ENCODE measurements at regions not wholly inside any gene's neighbourhood (a gene's known extent, or its start where the extent isn't known, plus 50 kb on each side); places are given as distances from the start of the nearest gene placed in this dataset.

DNA sequence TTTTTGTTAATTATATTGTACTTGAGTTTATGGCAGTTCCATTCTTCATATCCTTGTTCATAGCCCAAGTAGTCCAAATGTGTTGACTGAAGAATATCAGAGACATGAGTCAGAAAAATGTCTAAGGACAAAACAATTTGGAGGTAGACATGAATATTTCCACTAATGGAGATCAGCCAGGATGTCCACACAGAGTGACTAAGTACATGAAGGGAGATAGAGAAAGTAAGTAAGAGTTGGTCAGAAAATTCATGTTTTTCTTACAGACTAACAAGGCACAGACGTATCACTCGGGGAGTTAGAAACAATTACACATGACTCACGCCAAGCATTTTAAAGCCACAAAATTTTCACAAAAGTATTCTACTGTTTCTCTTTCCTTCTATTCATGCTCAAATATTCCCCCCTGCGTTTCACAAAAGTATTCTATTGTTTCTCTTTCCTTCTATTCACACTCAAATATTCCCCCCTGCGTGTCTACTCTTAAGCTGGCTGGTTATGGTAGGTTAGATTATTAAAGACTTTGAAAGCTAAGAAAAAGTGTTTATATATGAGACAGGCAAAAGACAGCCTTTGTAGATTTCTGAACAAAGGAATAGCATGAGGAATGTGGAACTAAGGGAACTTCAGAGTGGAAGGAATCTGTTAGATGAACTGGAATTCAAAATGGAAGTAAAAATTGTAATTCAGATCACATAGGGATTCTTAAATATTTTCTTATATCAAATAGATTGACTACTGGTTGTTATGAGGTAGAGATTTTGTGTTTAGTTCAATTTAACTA, 648.7 kb upstream of the CCDC54 start:
- DNase-seq (ENCODE audit: low read depth in 2 of 3, low spot score in 2 of 3): no peak

DNA sequence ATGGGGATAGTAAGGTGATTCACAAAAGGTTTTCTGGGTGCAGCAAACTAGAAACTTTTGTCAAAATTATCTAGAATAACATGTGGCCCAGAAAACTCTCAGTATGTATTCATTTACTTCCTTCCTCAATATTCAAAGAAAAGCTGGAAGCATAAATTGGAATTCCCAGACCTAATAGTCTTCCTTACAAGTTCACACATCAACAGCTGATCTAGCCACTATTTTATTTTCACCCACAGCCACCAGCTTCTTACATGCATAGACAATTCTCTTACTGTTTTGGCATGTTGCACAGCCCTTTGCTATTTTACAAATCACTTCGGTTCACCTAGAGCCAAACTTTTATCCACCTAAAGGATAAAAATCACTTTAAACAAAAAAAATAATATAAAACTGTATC, 647.8 kb upstream of the CCDC54 start:
- no peak for DNase-seq (ENCODE audit: low read depth in 2 of 3, low spot score in 2 of 3)

DNA sequence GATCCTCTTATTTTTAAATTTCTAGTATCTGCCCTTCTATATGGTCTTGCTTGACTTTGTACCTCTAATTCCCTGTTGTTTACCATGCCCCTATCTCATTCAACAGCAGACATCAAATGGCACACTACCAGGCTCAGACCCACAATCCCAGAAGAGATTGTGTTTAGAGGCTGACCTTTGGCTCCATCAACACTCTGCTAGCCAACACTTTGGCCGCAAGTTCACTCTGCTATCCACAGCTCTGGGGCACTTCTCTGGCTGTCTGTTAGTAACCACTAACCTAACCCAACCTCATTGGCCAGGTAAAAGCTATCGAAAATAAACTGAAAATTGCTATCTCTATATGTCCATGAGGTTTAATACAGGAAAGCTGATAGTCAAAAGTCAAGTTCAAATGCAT, 646.0 kb upstream of the CCDC54 start:
- DNase-seq (ENCODE audit: low read depth in 2 of 3, low spot score in 2 of 3): no peak

DNA sequence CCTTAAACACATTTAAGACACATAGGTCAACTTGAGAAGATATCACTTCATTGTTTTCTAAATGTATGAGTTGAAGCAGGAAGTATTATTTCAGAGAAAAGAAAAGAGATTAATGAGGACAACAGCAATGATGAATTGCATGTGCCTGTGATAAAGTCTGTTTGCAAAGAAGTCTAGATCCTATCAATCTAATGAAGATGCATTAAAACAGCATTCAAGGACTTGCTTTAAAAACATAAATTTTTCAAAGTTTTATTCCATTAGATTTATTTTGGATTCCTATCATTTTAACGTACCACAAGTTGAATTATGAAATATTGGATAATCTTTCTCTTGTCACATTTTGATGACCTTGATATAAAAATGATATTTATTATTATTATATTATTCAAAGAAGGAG, 642.5 kb upstream of the CCDC54 start:
- no peak for DNase-seq (ENCODE audit: low read depth in 2 of 3, low spot score in 2 of 3)

DNA sequence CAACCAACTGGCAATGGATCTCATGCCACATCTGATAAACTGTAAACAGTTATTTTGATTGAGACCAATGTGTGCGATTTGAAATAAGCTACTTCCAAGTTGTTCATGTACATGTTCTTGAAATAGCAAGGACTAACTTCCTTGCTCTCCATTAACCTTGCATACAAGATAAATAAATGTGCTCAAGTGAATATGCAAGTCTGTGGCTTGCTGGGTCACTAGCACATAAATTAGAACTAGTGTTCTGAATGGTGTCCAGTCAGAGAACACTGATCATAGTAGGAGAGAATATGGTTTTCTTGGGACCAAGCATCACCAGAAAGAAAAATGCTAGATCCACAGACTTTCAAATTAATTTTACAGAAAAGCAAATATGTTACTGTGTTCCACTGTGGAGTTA, 640.0 kb upstream of the CCDC54 start:
- DNase-seq (ENCODE audit: low read depth in 2 of 3, low spot score in 2 of 3): no peak

DNA sequence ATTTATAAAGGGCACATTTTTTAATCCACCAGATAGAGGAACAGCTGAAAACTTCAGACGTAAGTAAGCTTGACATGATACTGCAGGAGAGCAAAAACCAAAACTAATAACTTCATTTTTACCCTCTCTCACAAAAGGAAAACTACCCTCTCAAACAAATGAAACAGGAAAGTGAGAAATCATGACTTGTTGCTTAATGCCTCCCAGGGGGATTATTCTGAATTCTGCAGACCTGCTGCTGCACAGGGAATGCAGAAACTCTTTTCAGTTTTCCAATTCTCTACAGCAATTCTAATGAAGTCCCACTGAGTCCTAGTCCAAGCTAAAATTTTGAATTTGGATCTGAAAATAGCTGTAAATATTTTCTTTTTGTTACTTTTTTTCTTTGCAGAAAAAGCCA, 637.1 kb upstream of the CCDC54 start:
- no peak for DNase-seq (ENCODE audit: low read depth in 2 of 3, low spot score in 2 of 3)

DNA sequence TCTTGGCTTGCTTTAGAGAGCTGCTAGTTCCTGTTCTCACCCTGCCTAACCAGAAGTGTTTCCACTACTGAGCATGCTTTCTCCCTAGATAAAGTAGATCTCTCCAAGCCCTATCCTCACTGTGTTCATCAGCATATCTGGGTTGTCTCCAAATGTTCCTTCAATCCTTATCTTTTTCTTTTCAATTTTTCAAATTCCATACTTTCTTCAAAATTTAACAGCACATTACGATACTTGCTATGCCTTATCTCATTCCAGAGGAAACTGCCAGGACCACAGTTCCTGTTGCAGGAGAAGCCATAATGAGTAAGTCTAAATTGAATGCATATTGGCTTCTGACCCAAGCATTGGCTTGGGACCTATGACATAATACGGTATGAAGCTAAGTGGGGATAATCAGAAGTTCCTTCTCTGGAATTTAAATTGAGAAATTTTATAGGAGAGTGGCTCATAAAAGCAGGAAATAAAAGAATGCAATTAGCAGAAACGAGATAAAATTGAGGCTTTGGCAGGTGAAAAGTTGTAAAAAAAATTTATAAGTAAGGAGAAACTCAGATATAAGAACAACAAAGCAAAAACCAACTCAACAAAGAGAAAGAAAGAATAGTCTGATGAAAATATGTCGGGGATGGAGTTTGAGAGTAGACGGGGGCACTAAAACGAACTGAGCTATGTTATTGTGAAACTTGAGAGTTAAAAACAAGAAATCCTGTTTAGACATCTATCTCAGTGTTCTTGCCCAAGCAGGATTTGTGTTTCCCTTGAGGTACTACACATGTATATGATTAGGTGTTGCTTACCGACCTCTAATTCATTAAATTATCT, 631.7 kb upstream of the CCDC54 start:
- DNase-seq (ENCODE audit: low read depth in 2 of 3, low spot score in 2 of 3): no peak

DNA sequence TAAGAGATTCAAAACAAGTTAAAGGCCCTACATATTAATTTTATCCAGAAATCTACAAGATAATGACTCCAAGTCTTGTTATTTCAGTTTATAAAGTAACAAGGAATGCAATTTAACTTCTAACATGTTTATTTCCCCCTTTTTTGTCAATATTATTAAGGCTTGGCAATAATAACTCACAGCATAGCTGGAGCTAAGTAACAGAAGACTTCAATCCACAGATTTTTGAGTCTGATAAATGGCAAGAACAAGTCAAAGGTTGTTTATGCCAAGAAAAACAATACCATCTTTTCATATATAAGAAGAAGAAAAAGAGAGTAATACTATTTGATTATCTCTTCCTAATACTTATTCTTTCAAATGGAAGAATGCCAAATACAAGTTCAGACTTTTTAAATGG, 631.0 kb upstream of the CCDC54 start:
- no peak for DNase-seq (ENCODE audit: low read depth in 2 of 3, low spot score in 2 of 3)

DNA sequence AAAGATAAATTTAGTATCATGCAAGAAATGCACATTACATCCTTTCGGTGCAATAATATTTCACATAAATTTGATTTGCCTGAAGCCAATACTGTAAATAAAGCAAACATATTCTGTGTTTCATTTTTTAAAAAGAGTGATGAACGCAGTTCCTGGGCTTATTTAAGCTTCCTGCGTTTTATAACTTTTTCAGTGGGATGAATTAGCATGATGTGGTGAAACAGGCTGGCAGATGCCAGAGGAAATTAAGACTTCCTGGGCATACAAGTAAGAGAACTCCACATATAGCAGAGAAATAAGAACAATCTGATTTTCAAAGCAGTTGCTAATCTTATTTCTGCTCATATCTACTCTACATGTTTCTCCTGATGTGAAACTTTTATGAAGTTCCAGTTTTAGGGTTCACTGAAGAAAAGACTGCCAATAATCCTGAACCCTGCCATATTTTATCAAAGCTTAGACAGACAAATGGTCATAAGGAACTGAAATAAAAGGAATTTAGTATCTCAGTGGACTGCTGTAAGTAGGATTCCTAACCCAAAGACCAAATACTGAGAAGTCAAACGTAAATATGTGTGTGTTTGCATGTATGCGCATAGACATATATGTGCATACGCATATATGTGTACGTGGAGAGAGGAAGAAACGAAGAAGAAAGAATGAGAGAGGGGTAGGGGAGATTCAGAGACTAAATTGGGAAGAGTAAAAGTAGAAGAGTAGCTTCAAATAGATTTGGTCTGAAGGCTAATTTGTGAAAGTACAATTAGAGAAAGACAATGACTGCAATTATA, 628.6 kb upstream of the CCDC54 start:
- no peak for DNase-seq (ENCODE audit: low read depth in 2 of 3, low spot score in 2 of 3)

DNA sequence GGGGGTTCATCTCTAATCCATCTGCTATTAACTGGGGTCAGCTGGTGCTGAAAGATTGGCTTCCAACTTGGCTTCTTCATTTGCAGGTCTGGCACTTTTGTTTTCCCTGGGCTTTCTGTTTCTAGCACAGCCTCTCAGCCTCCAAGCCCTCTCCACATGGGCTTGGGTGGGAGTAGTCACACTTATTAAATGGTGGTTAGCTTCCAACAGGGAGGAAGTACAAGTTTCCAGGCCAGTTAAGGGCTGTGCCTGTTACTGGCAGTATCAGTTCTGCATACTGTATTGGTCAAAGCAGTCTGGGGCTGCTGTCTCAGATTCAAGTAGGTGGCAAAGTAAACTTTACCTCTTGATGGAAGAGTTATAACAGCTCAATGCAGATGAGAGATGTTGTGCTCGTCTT, 627.1 kb upstream of the CCDC54 start:
- DNase-seq (ENCODE audit: low read depth in 2 of 3, low spot score in 2 of 3): no peak

DNA sequence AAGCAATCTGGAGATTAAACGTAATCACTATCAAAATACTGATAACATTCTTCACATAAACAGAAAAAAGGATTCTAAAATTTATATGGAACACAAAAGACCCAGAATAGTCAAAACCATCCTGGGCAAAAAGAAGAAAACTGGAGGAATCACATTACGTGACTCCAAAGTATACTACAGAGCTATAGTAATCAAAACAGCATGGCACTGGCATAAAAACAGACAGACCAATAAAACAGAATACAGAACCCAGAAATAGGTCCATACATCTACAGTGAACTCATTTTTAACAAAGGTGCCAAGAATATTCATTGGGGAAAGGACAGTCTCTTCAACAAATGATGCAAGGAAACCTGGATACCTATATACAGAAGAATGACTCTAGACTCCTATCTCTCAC, 621.9 kb upstream of the CCDC54 start:
- DNase-seq (ENCODE audit: low read depth in 2 of 3, low spot score in 2 of 3): no peak

DNA sequence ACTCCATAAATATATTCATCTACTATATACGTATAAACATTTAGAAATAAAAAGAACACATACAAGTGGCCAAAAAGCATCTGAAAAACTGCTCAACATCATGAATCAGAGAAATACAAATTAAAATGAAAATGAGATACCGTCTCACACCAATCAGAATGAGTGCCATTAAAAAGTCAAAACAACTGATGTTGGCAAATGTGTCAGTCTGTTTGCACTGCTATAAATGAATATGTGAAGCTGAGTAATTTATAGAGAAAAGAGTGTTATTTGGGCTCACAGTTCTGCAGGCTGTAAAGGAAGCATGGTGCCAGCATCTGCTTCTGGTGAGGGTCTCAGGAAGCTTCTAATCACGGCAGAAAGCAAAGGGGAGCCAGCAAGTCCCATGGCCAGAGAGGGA, 620.3 kb upstream of the CCDC54 start:
- no peak for DNase-seq (ENCODE audit: low read depth in 2 of 3, low spot score in 2 of 3)

DNA sequence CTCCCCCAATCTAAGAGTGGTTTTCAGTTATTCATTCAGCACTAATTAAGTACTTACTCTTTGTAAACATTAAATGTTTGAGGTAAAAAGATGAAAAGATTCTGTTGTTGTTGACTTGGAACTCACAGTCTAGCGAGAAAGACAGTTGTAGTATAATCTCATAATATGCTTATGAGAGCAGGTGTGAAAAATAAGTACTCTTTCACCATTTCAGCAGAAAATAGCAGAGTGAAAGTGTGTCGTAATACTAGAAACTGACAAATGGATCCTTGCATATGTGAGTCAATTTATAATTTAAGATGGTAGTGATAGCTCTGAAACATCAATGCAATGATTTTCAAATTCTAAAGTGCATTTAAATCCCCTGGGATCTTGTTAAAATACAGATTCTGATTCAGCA, 618.8 kb upstream of the CCDC54 start:
- DNase-seq (ENCODE audit: low read depth in 2 of 3, low spot score in 2 of 3): no peak

DNA sequence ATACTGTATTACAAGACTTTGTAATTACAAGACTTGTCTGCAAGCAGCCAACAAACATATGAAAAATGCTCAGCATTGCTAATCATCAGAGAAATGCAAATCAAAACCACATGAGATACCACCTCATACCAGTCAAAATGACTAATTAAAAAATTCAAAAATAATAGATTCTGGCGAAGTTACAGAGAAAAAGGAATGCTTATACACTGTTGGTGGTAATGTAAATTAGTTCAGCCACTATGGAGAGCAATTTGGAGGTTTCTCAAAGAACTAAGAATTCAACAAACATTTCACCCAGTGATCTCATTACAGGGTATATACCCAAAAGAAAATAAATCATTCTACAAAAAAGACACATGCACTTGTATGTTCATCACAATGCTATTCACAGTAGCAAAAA, 617.5 kb upstream of the CCDC54 start:
- no peak for DNase-seq (ENCODE audit: low read depth in 2 of 3, low spot score in 2 of 3)

DNA sequence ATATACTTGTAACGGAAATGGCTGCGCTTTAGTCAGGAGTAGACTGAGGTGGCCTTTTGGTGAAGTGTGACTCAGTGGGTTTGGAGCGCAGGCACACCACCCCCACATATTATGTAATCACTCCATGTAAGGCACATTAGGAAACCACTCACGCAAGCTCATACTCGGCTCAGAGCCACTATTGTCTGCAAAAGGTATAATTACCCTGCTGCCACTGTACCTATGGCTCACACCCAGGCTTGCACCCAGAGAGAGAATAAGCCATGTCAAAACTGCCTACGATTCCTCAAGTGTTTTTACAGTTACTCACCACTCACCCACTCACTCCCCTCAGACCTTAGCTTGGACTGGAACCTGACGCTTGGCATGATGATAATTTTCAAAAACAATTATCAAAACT, 611.9 kb upstream of the CCDC54 start:
- DNase-seq (ENCODE audit: low read depth in 2 of 3, low spot score in 2 of 3): no peak

DNA sequence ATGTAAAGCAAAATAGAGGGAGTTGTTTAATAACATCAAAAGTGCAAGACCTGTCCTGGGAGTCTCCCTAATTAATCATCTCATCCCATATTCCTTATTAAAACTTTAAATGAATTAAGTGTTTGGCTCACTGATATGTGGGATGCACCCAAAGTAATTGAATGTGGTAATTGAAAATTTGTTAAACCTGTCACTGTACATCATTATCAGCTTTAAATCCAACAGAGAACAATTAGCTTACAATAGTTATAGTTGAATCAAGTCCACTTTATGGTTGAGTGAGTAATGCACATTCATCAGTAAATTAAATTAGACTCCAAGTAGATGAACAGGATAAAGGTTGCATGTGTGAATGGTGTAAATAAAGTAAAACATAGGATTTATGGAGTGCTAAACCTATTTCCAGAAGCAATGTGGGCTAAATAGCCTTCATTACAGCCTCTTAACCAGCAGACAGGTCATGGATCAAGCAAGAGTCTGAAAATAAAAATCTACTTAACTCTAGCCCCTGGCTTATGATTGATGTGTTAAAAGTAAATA, 608.2 kb upstream of the CCDC54 start:
- DNase-seq (ENCODE audit: low read depth in 2 of 3, low spot score in 2 of 3): no peak

DNA sequence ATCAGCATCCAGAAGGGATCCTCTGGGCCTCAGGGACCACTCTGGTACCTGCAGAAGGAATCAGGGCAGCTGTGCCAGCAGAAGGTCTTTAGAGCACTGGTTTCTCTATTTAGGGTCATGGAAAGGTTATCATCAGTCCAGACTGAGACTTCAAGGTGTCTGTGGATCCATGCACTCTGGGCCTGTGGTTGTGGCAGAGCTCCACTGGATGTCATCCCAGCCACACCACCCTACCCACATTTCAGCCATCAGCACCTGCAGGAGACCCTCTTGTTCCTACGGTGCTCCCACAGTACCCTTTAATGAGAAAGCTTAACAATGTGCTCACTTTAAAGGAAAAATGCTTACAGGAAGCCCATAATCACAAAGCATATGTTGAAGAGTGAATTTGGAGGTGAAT, 603.4 kb upstream of the CCDC54 start:
- DNase-seq (ENCODE audit: low read depth in 2 of 3, low spot score in 2 of 3): no peak

DNA sequence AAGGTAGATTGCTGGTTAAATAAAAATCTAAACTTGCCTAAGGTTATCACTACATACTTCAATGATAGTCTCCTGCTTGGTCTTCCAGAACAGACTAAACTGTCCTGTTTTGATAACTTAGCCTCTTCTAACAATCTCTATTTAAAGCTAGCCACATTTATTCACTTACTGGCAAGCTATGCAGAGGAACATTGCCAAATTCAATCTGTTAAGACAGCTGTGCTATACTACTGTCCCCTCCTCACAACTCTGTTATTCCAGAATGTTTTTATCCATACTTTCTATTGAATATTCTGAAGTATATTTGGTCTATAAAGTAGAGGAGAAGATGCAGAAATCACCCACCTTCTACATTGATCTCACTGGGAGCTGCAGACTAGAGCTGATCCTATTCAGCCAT, 594.0 kb upstream of the CCDC54 start:
- no peak for DNase-seq (ENCODE audit: low read depth in 2 of 3, low spot score in 2 of 3)

DNA sequence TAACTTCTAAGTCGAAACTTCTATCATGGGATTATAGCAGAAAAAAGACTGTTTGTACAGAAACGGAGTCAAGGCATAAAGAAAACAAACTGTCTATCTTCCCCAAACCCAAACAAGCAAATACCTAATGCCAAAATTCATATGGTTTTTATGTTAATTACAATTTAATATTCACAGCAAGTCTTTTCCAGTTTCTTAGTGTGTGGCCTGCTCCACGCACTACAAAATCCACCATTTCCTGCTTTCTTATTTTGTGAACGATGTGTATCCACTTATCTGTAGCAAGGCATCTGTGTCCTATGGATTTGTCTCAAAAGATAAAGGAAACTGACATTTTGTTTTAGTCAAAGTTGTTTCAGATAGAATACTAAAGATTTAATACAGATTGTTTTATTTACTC, 588.0 kb upstream of the CCDC54 start:
- no peak for DNase-seq (ENCODE audit: low read depth in 2 of 3, low spot score in 2 of 3)

DNA sequence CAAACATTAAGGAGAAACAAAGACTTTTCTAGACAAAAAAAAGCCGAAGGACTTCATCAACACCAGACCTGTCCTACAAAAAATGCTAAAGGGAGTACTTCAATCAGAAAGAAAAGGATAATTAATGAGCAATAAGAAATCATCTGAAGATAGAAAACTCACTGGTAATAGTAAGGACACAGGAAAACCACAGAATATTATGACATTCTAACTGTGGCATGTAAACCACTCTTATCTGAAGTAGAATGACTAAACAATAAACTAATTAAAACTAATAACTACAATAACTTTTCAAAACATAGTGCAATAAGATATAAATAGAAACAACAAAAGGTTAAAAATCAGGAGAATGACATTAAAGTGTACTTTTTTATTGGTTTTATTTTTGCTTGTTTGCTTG, 584.5 kb upstream of the CCDC54 start:
- no peak for DNase-seq (ENCODE audit: low read depth in 2 of 3, low spot score in 2 of 3)

DNA sequence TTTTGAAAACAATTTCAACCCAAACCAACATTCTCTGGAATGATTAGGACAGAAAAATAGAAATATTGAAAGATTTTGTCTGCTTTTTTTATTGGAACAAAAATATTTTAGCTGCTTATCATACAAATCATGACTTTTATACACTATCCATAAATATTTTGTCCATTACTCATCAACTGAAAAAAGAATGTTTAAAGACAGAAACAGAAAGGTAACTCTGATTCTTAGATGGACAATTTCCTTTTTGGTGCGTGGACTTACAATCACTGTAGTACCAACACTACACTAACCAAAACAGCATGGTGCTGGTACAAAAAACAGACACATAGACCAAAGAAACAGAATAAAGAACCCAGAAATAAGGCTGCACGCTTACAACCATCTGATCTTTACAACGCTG, 582.8 kb upstream of the CCDC54 start:
- DNase-seq (ENCODE audit: low read depth in 2 of 3, low spot score in 2 of 3): no peak

DNA sequence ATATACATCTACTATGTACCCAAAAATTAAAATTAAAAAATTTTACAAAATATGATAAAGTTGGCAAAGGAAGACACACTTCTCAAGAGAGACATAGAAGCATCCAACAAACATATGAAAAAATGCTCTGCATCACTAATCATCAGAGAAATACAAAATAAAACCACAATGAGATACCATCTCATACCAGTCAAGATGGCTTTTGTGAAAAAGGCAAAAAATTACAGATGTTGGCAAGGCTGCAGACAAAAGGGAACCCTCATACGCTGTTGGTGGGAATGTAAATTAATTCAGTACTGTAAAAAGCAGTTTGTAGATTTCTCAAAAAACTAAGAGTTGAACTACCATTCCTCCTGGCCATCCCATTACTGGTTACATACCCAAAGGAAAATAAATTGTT, 581.7 kb upstream of the CCDC54 start:
- DNase-seq (ENCODE audit: low read depth in 2 of 3, low spot score in 2 of 3): no peak
